GM21619 (cell line): ENCODE measurements at regions not wholly inside any gene's neighbourhood (a gene's known extent, or its start where the extent isn't known, plus 50 kb on each side); places are given as distances from the start of the nearest gene placed in this dataset.
"Not testable (repeated sequence)": the region's sequence is repeated elsewhere in the genome, so short reads cannot be mapped to it uniquely, and the experiment has no call there.

Experiments
- ATAC-seq: cut with Tn5 transposase; IDR thresholded peaks from one replicate; pipeline ENCODE4 v1.9.1; 2021; ENCODE audit not compliant: unreplicated experiment

- ATAC-seq = no peak
These were observed 569.4 kb downstream of the MEI4 start for GRCh38 chr6:78222226-78222625.

GRCh38 chr6:78231002-78231401, 578.2 kb downstream of the MEI4 start:
- ATAC-seq = no peak

- no peak for ATAC-seq
These were observed 590.7 kb downstream of the MEI4 start for GRCh38 chr6:78243519-78243918.

DNA sequence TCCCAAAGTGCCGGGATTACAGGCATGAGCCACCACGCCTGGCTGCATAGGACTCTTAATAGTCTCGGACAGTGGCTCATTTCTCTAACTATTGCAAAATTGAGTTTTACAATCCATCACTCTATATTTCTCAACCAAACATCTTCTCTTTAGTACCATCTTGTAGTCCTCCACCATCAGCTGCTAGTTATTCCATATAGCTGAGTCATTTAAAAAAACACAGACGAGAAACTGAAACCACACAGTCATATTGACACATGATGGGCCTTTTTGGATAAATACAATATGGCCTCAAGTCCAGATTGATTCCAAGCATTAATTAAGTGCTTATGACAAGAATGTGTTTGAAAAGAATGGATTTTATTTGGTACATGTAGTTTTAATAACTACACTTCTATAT, 599.1 kb downstream of the MEI4 start:
- no peak for ATAC-seq

- no peak for ATAC-seq
These were observed 600.8 kb downstream of the MEI4 start for GRCh38 chr6:78253618-78254017.

- no peak for ATAC-seq
These were observed 607.1 kb downstream of the MEI4 start for GRCh38 chr6:78259935-78260334.

- ATAC-seq = not testable (repeated sequence)
These were observed 606.9 kb upstream of the IRAK1BP1 start for GRCh38 chr6:78260427-78260826.

DNA sequence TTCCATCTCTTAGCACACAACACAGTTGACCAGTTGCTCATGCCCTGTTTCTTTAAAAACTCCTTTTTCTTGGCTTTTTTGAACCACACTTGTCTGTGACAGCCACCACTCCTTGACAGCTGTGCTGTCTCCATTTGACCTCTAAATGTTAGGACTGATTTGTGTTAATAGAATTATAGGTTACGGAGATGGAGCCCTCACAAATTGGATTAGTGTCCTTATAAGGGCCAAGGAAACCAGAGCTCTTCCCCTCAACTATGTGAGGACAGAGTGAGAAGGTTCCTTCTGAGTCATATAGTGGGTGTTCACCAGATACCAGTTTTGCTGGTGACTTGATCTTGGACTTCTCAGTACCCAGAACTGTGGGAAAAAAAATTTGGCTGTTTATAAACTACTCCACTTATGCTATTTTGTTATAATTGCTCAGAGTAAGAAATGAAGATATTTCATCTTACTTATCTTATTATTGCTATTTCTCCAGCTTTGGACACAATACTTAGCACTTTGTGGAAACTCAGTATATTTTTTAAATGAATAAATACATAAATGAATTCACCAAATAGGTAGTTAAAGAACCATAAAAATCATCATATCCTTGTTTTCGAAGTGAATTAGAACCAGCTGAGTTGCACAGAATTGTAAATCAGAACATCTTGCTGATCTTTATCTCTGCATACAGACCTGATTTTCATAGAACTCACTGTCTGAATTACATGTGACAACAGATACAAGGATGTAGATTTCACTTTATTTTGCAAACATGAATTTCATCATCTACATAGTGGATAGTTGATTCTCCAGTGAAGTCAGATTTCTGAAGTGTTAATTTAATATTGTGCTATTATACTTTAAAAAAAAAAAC, 598.5 kb upstream of the IRAK1BP1 start:
- no peak for ATAC-seq

DNA sequence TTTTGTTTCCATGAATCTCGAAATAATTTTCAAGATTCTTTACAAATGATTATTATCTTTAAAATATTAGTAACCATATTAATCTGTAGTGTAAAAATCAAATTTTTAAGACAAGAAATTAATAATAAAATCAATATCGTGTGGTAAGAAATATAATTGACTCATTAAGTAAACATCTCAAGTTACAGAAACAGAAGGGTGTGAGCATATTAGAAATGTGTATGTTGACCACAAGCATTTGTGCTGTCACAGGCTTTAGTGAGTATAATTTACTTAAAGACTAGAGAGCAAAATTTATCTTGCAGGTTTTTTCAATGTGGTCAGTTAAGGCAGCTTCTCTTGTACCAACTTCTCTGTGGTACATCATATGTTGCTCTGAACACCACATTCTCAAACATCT, 566.5 kb upstream of the IRAK1BP1 start:
- ATAC-seq = no peak

GRCh38 chr6:78302411-78302810, 564.9 kb upstream of the IRAK1BP1 start:
- ATAC-seq = no peak

GRCh38 chr6:78308025-78308424, 559.3 kb upstream of the IRAK1BP1 start:
- no peak for ATAC-seq

DNA sequence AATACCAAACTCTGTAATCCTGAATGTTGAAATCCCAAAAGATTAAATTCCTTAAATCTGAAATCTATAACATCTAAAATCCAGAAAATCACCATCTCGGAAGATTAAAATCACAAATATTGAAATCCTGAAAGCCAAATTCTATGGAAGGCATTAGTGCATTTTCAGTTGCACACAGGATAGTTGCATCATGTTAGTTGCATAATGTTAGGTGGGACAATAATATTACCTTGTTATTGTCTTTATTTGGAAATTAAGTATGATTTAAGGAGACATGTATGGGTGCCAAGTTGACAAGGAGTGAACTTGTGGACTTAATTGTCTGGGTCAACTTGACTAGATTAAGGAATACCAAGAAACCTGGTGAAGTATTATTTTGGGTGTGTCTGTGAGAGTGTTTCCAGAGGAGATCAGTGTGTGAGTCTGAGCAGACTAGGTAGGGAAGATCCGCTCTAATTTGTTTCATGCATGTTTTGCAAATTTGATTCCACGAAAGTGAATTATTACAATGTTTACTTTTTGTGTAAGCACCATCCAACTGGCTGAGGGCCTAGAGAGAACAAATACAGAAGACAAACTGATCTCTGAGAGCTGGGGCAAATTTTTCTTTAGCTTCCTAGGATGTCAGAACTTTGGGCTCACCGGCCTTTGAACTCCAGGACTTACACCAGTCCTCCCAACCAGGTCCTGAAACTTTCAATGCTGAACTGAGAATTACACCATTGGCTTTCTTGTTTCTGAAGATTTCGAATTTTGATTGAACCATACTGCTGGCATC, 545.1 kb upstream of the IRAK1BP1 start:
- no peak for ATAC-seq

DNA sequence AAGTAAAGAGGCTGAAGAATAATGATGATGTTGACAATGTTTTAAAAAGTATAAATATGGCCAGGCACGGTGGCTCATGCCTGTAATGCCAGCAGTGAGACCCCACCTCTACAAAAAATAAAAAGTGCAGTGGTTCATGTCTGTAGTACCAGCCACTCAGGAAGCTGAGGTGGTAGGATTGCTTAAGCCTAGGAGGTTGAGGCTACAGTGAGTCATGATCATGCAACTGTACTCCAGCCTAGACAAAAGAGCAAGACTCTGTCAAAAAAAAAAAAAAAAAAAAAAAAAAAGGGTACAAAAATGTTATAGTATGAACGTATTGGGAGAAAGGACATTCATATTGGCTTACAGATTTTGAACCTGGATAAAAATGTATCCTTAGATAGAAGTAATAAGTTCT, 543.1 kb upstream of the IRAK1BP1 start:
- ATAC-seq = no peak

DNA sequence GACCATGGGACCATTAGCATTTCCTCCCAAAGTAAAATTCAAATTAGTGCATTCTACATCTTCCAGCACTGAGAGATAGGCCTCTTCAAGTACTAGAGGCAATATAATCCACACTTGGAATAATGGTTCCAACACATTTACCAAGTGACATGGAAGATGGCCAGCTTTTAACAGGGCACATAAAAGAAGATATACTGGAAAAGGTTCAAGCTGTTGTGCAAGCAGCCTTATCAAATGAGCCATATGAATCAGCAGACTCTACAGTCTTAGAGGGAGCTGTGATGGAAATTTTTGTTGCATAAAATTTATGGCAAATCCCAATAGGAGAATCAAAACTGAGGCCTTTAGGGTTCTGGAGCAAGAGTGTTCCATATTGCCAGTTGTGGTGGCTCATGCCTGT, 526.6 kb upstream of the IRAK1BP1 start:
- ATAC-seq = no peak

DNA sequence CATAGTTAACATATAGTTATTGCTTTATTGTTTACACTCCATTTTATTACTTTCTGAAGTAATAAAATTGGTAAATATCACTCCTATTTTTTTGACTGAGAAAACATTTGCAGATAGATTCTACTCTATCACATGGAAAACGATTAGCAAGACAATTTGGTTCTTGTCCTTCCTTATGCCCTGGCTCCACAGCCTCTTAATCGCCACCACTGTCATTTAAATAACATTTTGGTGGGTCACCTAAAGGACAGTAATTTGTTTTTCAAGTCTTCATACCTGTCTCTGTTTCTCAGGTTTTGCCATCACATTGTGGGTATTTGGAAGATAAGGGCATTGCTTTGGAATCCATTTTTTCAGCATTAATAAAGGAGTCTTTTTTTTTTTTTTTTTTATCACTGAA, 521.5 kb upstream of the IRAK1BP1 start:
- ATAC-seq = no peak

- ATAC-seq = no peak
These were observed 520.0 kb upstream of the IRAK1BP1 start for GRCh38 chr6:78347191-78347916.

GRCh38 chr6:78353040-78353439, 514.3 kb upstream of the IRAK1BP1 start:
- no peak for ATAC-seq

GRCh38 chr6:78363688-78364087, 503.7 kb upstream of the IRAK1BP1 start:
- no peak for ATAC-seq

DNA sequence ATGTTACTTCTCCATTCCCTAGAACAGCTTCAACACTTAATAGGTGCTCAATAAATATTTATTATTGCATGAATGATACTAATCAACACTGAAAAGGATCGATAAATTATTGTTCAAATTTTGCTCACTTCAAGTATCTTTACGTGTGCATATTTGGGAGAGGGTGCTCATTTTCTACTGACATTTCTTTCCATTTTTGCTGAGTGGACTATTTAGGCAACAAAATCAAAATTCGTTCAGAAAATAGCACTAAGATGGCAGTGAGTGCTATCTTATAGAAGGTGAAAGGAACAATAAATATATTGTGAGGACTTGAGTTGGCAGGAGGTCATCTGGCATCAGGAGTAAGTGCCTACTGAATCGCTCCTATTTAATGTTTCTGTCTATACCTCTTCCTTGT, 501.9 kb upstream of the IRAK1BP1 start:
- no peak for ATAC-seq

GRCh38 chr6:78377056-78377455, 490.3 kb upstream of the IRAK1BP1 start:
- ATAC-seq = no peak

- no peak for ATAC-seq
These were observed 487.4 kb upstream of the IRAK1BP1 start for GRCh38 chr6:78379982-78380381.

GRCh38 chr6:78380541-78380940, 486.8 kb upstream of the IRAK1BP1 start:
- no peak for ATAC-seq
